ENCODE measurements at regions not wholly inside any gene's neighbourhood (a gene's known extent, or its start where the extent isn't known, plus 50 kb on each side); places are given as distances from the start of the nearest gene placed in this dataset.

DNA sequence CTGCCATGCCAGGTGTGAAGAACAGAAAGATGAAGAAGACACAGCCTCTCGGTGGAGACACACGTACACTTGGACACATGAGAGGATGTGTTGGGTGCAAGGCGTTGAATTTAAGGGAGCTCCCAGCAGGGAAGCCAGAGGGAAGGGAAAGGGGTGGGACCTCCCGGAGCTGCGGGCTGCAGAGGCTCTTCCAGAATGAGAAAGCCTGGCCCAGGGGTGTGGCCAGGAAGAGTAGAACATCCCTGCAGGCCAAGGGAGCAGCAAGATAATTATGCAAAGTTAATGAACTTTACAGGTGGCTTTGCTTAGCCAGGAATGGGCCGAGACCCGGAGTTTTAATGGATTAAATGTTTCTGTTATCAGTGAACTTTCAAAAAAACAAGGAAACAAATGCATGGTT is 270.3 kb downstream of the KLF6 start:
- no peak overlapping the region for H2BK120ac ChIP-seq (ENCODE audit: low read depth, low read length)
- no peak overlapping the region for H3K4me2 ChIP-seq (ENCODE audit: low read length)
- H2BK5ac ChIP-seq (ENCODE audit: low read length): no peak overlapping the region
- WGBS (ENCODE audit: extremely low coverage, insufficient coverage, low lambda C conversion rate): no CpG with 5 or more reads among the region's 7 CpGs
- H3K36me3 ChIP-seq (ENCODE audit: control insufficient read depth, insufficient read depth, low read length): no peaks in the 10 kb centered on the region
- no peaks in the 10 kb centered on the region for H3K79me1 ChIP-seq (ENCODE audit: low read length)
- H2BK15ac ChIP-seq (replicated peaks; ENCODE audit: low read depth): no peak overlapping the region
- H4K5ac ChIP-seq (ENCODE audit: low read length): no peak overlapping the region
- no peaks in the 10 kb centered on the region for H3K27me3 ChIP-seq (ENCODE audit: insufficient read depth, low read length, poor library complexity)
- no peak overlapping the region for H3K4ac ChIP-seq (ENCODE audit: low read depth, low read length)
- no peak for DNase-seq
- H4K8ac ChIP-seq (ENCODE audit: low read depth, low read length): no peak overlapping the region
- no peaks in the 10 kb centered on the region for H3K79me2 ChIP-seq (ENCODE audit: control insufficient read depth, insufficient read depth, low read length)
- no peak overlapping the region for H3K4me3 ChIP-seq (ENCODE audit: low read length)
- H3K56ac ChIP-seq (ENCODE audit: low read length): no peak overlapping the region
- H3K9ac ChIP-seq (ENCODE audit: low read length): no peak overlapping the region
- no peaks in the 10 kb centered on the region for H3K4me1 ChIP-seq (ENCODE audit: control insufficient read depth, low read depth, low read length)
- no peak overlapping the region for H2AK5ac ChIP-seq (ENCODE audit: low read length)
- H3K18ac ChIP-seq (ENCODE audit: low read length): no peak overlapping the region
- no peak overlapping the region for H3K27ac ChIP-seq (ENCODE audit: low read depth, low read length)
- no peak overlapping the region for H3K23ac ChIP-seq (ENCODE audit: low read length)

DNA sequence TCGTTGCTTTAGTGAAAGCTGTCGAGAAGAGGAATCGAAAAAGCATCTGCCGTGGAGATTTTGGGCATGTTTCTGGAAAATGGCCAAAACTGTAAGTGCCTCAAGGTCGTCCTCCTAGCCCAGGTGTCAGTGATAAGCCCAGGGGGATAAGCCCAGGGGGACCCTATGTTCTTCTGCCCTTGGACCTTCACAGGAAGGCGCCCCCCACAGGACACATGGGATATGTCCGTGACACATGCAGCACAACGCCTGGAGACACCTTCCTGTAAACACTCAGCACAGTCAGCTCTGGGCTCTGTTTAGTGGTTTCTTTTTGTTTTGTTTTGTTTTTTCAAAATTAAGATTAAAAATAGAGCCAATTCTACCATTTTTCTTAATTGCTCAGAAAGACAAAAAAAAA is 272.7 kb downstream of the KLF6 start:
- DNase-seq: no peak
- no peak overlapping the region for H2BK15ac ChIP-seq (replicated peaks; ENCODE audit: low read depth)
- WGBS (ENCODE audit: extremely low coverage, insufficient coverage, low lambda C conversion rate): no CpG with 5 or more reads among the region's 8 CpGs

DNA sequence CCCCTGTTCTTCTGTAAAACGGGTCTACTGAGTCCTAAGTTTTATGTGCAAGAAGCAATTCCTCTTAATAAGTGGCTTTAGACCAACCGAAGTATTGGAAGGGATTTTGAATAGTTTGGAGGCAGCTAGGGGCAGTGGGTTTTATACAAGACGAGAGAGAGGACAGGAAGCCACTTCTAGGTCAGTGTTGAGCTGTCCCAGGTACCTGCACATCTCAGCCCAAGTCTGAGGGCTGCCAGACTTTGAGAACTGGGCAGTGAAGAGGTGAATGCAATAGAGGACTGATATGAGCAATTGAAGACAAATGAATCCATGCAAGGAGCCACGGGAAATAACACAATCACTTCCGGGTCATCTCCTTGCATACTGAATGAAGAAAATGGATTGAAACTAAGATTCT is 273.5 kb downstream of the KLF6 start:
- Histone ChIP-seq H3K27ac (ENCODE audit: low read depth, low read length) (no peak overlapping the region), H3K4me2 (ENCODE audit: low read length) (no peak overlapping the region), H3K79me2 (ENCODE audit: control insufficient read depth, insufficient read depth, low read length) (no peaks in the 10 kb centered on the region), H3K9ac (ENCODE audit: low read length) (no peak overlapping the region), H2BK120ac (ENCODE audit: low read depth, low read length) (no peak overlapping the region), H3K36me3 (ENCODE audit: control insufficient read depth, insufficient read depth, low read length) (no peaks in the 10 kb centered on the region), H3K4ac (ENCODE audit: low read depth, low read length) (no peak overlapping the region), H3K4me1 (ENCODE audit: control insufficient read depth, low read depth, low read length) (no peaks in the 10 kb centered on the region), H2BK5ac (ENCODE audit: low read length) (no peak overlapping the region), H4K8ac (ENCODE audit: low read depth, low read length) (no peak overlapping the region), H3K79me1 (ENCODE audit: low read length) (no peaks in the 10 kb centered on the region), H3K23ac (ENCODE audit: low read length) (no peak overlapping the region), H3K4me3 (ENCODE audit: low read length) (no peak overlapping the region), H2BK15ac (replicated peaks; ENCODE audit: low read depth) (no peak overlapping the region), H2AK5ac (ENCODE audit: low read length) (no peak overlapping the region), H3K18ac (ENCODE audit: low read length) (no peak overlapping the region), H3K27me3 (ENCODE audit: insufficient read depth, low read length, poor library complexity) (no peaks in the 10 kb centered on the region), H4K5ac (ENCODE audit: low read length) (no peak overlapping the region), H3K56ac (ENCODE audit: low read length) (no peak overlapping the region)
- WGBS (ENCODE audit: extremely low coverage, insufficient coverage, low lambda C conversion rate): no CpG with 5 or more reads among the region's 5 CpGs
- DNase-seq: no peak

More for the DNA sequence above, 272.7 kb downstream of the KLF6 start:
- Histone ChIP-seq H3K18ac (ENCODE audit: low read length) (no peak overlapping the region), H3K4ac (ENCODE audit: low read depth, low read length) (no peak overlapping the region), H2AK5ac (ENCODE audit: low read length) (no peak overlapping the region), H3K9ac (ENCODE audit: low read length) (no peak overlapping the region), H3K4me1 (ENCODE audit: control insufficient read depth, low read depth, low read length) (no peaks in the 10 kb centered on the region), H3K27me3 (ENCODE audit: insufficient read depth, low read length, poor library complexity) (no peaks in the 10 kb centered on the region), H2BK5ac (ENCODE audit: low read length) (no peak overlapping the region), H3K79me2 (ENCODE audit: control insufficient read depth, insufficient read depth, low read length) (no peaks in the 10 kb centered on the region), H4K5ac (ENCODE audit: low read length) (no peak overlapping the region), H3K36me3 (ENCODE audit: control insufficient read depth, insufficient read depth, low read length) (no peaks in the 10 kb centered on the region), H4K8ac (ENCODE audit: low read depth, low read length) (no peak overlapping the region), H3K23ac (ENCODE audit: low read length) (no peak overlapping the region), H3K4me3 (ENCODE audit: low read length) (no peak overlapping the region), H3K56ac (ENCODE audit: low read length) (no peak overlapping the region), H2BK120ac (ENCODE audit: low read depth, low read length) (no peak overlapping the region), H3K27ac (ENCODE audit: low read depth, low read length) (no peak overlapping the region), H3K79me1 (ENCODE audit: low read length) (no peaks in the 10 kb centered on the region), H3K4me2 (ENCODE audit: low read length) (no peak overlapping the region)

DNA sequence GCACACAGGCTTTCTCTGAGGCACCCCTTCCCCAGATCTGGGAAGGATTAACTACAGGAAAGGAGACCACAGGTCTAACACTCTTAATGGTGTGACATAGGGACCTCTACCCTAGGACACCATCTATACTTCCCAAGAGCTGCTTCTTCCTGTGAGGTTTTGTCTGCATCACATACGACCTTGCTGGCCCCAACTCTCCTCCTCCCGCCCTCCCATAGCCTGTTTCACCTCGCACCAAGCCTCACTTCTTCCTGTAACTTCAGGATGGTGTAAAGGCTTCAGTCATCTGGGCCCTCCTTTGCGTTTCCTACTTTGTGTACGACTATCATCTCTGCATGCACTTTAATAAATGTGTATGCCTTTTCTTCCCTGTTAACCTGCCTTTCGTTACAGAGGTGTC is 274.3 kb downstream of the KLF6 start:
- no peak overlapping the region for H3K18ac ChIP-seq (ENCODE audit: low read length)
- H3K36me3 ChIP-seq (ENCODE audit: control insufficient read depth, insufficient read depth, low read length): no peaks in the 10 kb centered on the region
- no peak overlapping the region for H3K4me3 ChIP-seq (ENCODE audit: low read length)
- H3K4ac ChIP-seq (ENCODE audit: low read depth, low read length): no peak overlapping the region
- no peak overlapping the region for H2BK15ac ChIP-seq (replicated peaks; ENCODE audit: low read depth)
- H3K27me3 ChIP-seq (ENCODE audit: insufficient read depth, low read length, poor library complexity): no peaks in the 10 kb centered on the region
- no peak overlapping the region for H4K5ac ChIP-seq (ENCODE audit: low read length)
- no peak overlapping the region for H4K8ac ChIP-seq (ENCODE audit: low read depth, low read length)
- WGBS (ENCODE audit: extremely low coverage, insufficient coverage, low lambda C conversion rate): no CpG with 5 or more reads among the region's 6 CpGs
- H2AK5ac ChIP-seq (ENCODE audit: low read length): no peak overlapping the region
- H3K79me1 ChIP-seq (ENCODE audit: low read length): no peaks in the 10 kb centered on the region
- H3K23ac ChIP-seq (ENCODE audit: low read length): no peak overlapping the region
- no peak overlapping the region for H2BK120ac ChIP-seq (ENCODE audit: low read depth, low read length)
- no peaks in the 10 kb centered on the region for H3K79me2 ChIP-seq (ENCODE audit: control insufficient read depth, insufficient read depth, low read length)
- H3K56ac ChIP-seq (ENCODE audit: low read length): no peak overlapping the region
- H3K4me2 ChIP-seq (ENCODE audit: low read length): no peak overlapping the region
- no peak overlapping the region for H3K9ac ChIP-seq (ENCODE audit: low read length)
- H2BK5ac ChIP-seq (ENCODE audit: low read length): no peak overlapping the region
- no peaks in the 10 kb centered on the region for H3K4me1 ChIP-seq (ENCODE audit: control insufficient read depth, low read depth, low read length)
- DNase-seq: no peak
- H3K27ac ChIP-seq (ENCODE audit: low read depth, low read length): no peak overlapping the region

DNA sequence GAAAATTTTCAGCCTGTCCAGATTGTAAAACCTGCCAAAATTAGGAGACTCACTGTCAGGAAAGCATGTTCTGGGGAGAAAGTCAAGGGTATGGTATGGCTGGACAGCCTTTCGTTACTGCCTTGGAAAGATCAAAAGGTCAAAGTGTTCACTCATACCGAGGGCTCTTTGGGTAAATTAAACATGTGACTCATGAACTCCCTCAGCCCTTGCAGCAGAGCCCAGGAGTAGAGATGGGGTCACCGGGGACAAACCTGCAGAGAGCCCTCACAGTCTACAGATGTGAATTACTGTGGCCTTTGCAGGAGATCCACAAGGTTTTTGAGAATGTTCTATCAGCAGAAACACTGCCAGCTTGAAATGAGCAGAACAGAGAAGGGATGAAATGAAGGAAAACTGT is 275.7 kb downstream of the KLF6 start:
- Histone ChIP-seq H4K5ac (ENCODE audit: low read length) (no peak overlapping the region), H2BK15ac (replicated peaks; ENCODE audit: low read depth) (no peak overlapping the region), H2BK120ac (ENCODE audit: low read depth, low read length) (no peak overlapping the region), H3K4me2 (ENCODE audit: low read length) (no peak overlapping the region), H3K56ac (ENCODE audit: low read length) (no peak overlapping the region), H4K8ac (ENCODE audit: low read depth, low read length) (no peak overlapping the region), H3K36me3 (ENCODE audit: control insufficient read depth, insufficient read depth, low read length) (no peaks in the 10 kb centered on the region), H3K27me3 (ENCODE audit: insufficient read depth, low read length, poor library complexity) (no peaks in the 10 kb centered on the region), H3K79me2 (ENCODE audit: control insufficient read depth, insufficient read depth, low read length) (no peaks in the 10 kb centered on the region), H3K9ac (ENCODE audit: low read length) (no peak overlapping the region), H3K4me1 (ENCODE audit: control insufficient read depth, low read depth, low read length) (no peaks in the 10 kb centered on the region), H3K18ac (ENCODE audit: low read length) (no peak overlapping the region), H3K4ac (ENCODE audit: low read depth, low read length) (no peak overlapping the region), H2AK5ac (ENCODE audit: low read length) (no peak overlapping the region), H3K4me3 (ENCODE audit: low read length) (no peak overlapping the region), H3K23ac (ENCODE audit: low read length) (no peak overlapping the region), H3K27ac (ENCODE audit: low read depth, low read length) (no peak overlapping the region), H3K79me1 (ENCODE audit: low read length) (no peaks in the 10 kb centered on the region), H2BK5ac (ENCODE audit: low read length) (no peak overlapping the region)
- WGBS (ENCODE audit: extremely low coverage, insufficient coverage, low lambda C conversion rate): no CpG with 5 or more reads among the region's 3 CpGs
- no peak for DNase-seq

DNA sequence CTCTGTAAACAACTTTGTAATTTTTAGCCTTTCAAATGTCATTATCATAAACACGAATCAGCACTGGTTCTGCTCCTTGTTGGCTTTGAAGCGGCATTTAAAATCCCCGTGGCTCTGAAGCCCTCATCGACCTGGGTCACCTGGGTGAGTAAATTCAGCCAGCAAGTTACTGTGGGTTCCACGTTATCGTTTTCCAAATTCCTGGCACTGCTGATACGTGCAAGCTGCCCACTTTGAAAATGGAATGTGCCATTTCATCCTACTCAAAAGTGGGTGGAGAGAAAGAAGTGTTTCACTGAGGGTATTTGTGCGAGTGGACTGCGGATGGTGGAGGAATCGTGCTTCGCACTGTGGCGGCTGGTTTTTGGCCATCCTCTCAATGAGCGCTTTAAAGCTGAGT is 281.7 kb downstream of the KLF6 start:
- H3K4me2 ChIP-seq (ENCODE audit: low read length): no peak overlapping the region
- no peak overlapping the region for H3K4ac ChIP-seq (ENCODE audit: low read depth, low read length)
- H3K79me1 ChIP-seq (ENCODE audit: low read length): no peaks in the 10 kb centered on the region
- no peak overlapping the region for H3K18ac ChIP-seq (ENCODE audit: low read length)
- no CpG with 5 or more reads among the region's 13 CpGs for WGBS (ENCODE audit: extremely low coverage, insufficient coverage, low lambda C conversion rate)
- DNase-seq: no peak
- no peak overlapping the region for H2BK5ac ChIP-seq (ENCODE audit: low read length)
- H3K23ac ChIP-seq (ENCODE audit: low read length): no peak overlapping the region
- H3K27ac ChIP-seq (ENCODE audit: low read depth, low read length): no peak overlapping the region
- H4K8ac ChIP-seq (ENCODE audit: low read depth, low read length): no peak overlapping the region
- peaks cover 2% of the 10 kb centered on the region for H3K4me1 ChIP-seq (ENCODE audit: control insufficient read depth, low read depth, low read length)
- no peak overlapping the region for H3K56ac ChIP-seq (ENCODE audit: low read length)
- no peaks in the 10 kb centered on the region for H3K27me3 ChIP-seq (ENCODE audit: insufficient read depth, low read length, poor library complexity)
- no peak overlapping the region for H3K9ac ChIP-seq (ENCODE audit: low read length)
- H2AK5ac ChIP-seq (ENCODE audit: low read length): no peak overlapping the region
- no peaks in the 10 kb centered on the region for H3K36me3 ChIP-seq (ENCODE audit: control insufficient read depth, insufficient read depth, low read length)
- H2BK15ac ChIP-seq (replicated peaks; ENCODE audit: low read depth): no peak overlapping the region
- H2BK120ac ChIP-seq (ENCODE audit: low read depth, low read length): no peak overlapping the region
- H4K5ac ChIP-seq (ENCODE audit: low read length): no peak overlapping the region
- H3K4me3 ChIP-seq (ENCODE audit: low read length): no peak overlapping the region
- no peaks in the 10 kb centered on the region for H3K79me2 ChIP-seq (ENCODE audit: control insufficient read depth, insufficient read depth, low read length)

Data from mesendoderm (in vitro differentiated cells).